Lower lobe of right lung (tissue), 2 donors: ENCODE measurements at regions not wholly inside any gene's neighbourhood (a gene's known extent, or its start where the extent isn't known, plus 50 kb on each side); places are given as distances from the start of the nearest gene placed in this dataset.

ENCODE experiments used
- ATAC-seq, 2 donors: fragments of 200-7000 bp; cut with Tn5 transposase; one replicate each; pipeline ENCODE4 v1.9.1; 2020 to 2022; ENCODE audit warnings: mild to moderate bottlenecking in 2 of 2, moderate library complexity in 2 of 2
- DNase-seq: peaks from one replicate; pipeline ENCODE4 v3.0.0-alpha.2; 2020
- H3K27ac ChIP-seq: fragments of 200-600 bp; one replicate; pipeline ENCODE4 v1.8.0; 2022
- H3K27me3 ChIP-seq: fragments of 200-600 bp; one replicate; pipeline ENCODE4 v1.8.0; 2022; ENCODE audit warnings: low read depth
- H3K36me3 ChIP-seq: fragments of 200-600 bp; one replicate; pipeline ENCODE4 v1.8.0; 2022; ENCODE audit warnings: mild to moderate bottlenecking
- H3K4me1 ChIP-seq: fragments of 200-600 bp; one replicate; pipeline ENCODE4 v1.8.0; 2022
- H3K4me3 ChIP-seq: fragments of 200-600 bp; one replicate; pipeline ENCODE4 v1.8.0; 2022; ENCODE audit warnings: mild to moderate bottlenecking
- H3K9me3 ChIP-seq: fragments of 200-600 bp; one replicate; pipeline ENCODE4 v1.8.0; 2022
- intact Hi-C: fragments of 100-400 bp; cut with DNase I; formaldehyde crosslinking; loops from one replicate; pipeline ENCODE4 v1.11.0; 2022
- TF ChIP-seq, protein P1 (sequence below): fragments of 200-600 bp; IDR thresholded peaks from one replicate; pipeline ENCODE4 v1.8.0; 2022; ENCODE audit warnings: antibody characterized with exemption, mild to moderate bottlenecking
- donor health status: DM: no; HTN: yes; CAD: no; lungs with severe emphysema.

DNA sequence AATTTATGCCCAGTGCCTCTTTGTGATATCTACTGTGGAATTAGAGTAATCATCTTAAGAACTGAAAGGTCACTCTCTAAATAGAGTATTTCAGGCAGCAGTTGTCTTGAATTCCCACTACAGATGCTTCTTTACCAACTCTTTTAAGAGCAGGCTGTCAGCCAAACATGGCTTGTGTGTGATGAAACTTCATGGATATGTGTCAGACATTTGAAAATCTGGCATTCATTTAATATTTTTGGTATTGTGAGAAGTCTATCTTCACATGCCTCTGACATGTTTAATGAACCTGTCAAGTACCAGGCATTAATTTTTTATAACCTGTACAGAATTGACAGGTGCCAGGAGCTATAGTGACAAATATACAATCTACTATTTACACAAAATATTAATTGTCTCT is 318.6 kb downstream of the CDH9 start:
- H3K4me1 ChIP-seq, result no peaks in the 10 kb centered on the region
- intact Hi-C loops, result no loop called here
- no peaks in the 10 kb centered on the region for H3K9me3 ChIP-seq
- H3K36me3 ChIP-seq, result no peaks in the 10 kb centered on the region
- no peak overlapping the region for H3K4me3 ChIP-seq
- no peaks in the 10 kb centered on the region for H3K27me3 ChIP-seq
- H3K27ac ChIP-seq, result no peak overlapping the region
- no peak for ATAC-seq
- DNase-seq, result no peak
- TF ChIP-seq, protein P1, sequence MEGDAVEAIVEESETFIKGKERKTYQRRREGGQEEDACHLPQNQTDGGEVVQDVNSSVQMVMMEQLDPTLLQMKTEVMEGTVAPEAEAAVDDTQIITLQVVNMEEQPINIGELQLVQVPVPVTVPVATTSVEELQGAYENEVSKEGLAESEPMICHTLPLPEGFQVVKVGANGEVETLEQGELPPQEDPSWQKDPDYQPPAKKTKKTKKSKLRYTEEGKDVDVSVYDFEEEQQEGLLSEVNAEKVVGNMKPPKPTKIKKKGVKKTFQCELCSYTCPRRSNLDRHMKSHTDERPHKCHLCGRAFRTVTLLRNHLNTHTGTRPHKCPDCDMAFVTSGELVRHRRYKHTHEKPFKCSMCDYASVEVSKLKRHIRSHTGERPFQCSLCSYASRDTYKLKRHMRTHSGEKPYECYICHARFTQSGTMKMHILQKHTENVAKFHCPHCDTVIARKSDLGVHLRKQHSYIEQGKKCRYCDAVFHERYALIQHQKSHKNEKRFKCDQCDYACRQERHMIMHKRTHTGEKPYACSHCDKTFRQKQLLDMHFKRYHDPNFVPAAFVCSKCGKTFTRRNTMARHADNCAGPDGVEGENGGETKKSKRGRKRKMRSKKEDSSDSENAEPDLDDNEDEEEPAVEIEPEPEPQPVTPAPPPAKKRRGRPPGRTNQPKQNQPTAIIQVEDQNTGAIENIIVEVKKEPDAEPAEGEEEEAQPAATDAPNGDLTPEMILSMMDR, result no peak

DNA sequence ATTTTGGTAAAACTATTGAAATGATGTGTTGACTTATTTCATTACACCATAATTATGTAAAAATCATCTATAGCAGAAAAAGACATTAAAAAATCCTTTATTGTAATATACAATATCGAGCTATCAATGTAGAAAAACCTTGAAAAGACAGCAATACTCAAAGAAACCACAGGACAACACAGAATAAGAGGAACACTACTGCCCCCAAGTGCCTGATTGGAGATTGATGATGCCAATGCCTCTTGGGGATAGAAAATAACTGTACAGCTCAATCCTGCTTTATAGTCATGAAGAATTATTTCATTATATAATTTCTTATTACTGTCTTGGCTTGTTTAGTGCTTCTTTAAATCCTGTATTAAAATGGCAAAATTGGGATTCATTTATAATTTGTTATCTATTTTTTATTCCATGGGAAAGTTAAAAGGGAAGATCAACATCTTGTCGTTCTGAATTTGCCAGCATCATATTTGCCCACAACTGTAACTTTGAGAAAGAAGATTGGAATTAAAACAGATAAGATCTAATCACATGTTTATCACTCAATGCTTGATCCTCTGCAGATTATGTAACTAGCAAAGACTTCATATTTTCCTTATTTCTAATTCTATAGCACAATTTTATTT is 337.5 kb downstream of the CDH9 start:
- no peaks in the 10 kb centered on the region for H3K4me1 ChIP-seq
- no peak overlapping the region for H3K4me3 ChIP-seq
- H3K36me3 ChIP-seq, result no peaks in the 10 kb centered on the region
- no peaks in the 10 kb centered on the region for H3K9me3 ChIP-seq
- intact Hi-C loops, result no loop called here
- TF ChIP-seq, protein P1, result peak; percentile 29
- DNase-seq (no peak), ATAC-seq (no peak)
- no peak overlapping the region for H3K27ac ChIP-seq
- no peaks in the 10 kb centered on the region for H3K27me3 ChIP-seq

DNA sequence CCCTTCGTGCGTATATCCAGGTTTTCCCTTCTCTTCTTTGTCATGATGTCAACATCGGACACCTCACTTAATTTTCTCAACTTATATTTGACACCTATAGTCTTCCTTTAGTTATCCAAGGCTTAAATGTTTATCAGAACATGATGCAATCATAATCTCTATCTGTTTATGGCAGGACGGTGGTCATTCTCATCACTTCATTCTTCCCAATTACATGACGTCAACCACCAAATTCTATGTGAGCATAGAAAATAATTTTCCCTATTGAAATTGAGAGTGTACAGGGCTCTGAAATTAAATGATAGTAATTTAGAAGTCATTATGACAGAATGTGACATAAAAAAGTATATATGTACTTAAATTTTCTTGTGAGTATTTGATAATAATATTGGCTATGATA is 345.4 kb downstream of the CDH9 start:
- H3K9me3 ChIP-seq, result no peaks in the 10 kb centered on the region
- no peak for ATAC-seq
- no peak for DNase-seq
- intact Hi-C loops, result no loop called here
- no peaks in the 10 kb centered on the region for H3K36me3 ChIP-seq
- no peaks in the 10 kb centered on the region for H3K4me1 ChIP-seq
- H3K27me3 ChIP-seq, result no peaks in the 10 kb centered on the region
- TF ChIP-seq, protein P1, result no peak
- H3K27ac ChIP-seq, result no peak overlapping the region
- H3K4me3 ChIP-seq, result no peak overlapping the region

DNA sequence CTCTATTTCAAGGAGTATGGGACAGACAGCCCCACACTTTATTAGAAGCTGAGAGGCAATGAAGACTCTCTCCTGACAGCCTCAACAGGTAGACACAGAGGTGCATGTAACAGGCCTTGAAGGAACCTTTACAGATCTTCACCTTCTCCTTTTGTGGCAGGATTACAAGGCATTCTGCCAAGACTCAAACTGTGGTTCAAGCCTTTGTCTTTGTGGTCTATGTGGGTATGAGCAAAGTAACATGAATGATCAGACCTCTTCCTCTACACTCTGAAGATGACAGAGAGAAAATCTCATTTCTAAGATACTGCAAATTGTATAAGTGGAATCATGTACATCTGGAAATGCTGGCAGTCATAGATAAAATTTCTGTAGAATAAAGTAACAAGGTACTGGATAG is 346.9 kb downstream of the CDH9 start:
- H3K27me3 ChIP-seq, result no peaks in the 10 kb centered on the region
- no peaks in the 10 kb centered on the region for H3K4me1 ChIP-seq
- H3K27ac ChIP-seq, result no peak overlapping the region
- intact Hi-C loops, result no loop called here
- DNase-seq, result no peak
- TF ChIP-seq, protein P1, result no peak
- no peak overlapping the region for H3K4me3 ChIP-seq
- no peaks in the 10 kb centered on the region for H3K36me3 ChIP-seq
- no peak for ATAC-seq
- H3K9me3 ChIP-seq, result no peaks in the 10 kb centered on the region

DNA sequence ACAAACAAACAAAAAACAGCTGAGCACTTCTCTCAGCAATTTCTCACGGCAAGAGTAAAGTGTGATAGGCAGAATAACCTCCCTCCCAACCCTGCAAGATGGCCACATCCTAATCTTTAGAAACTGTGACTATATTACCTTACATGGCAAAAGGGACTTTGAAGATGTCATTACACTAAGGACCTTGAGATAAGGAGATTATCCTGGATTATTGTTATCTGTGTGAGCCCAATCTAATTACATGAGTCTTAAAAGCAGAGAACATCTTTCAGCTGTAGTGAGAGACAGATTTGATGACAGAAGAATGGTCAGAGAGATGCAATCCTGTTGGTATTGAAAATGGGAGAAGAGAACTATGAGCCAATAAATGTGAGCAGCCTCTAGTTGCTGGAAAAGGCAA is 347.9 kb downstream of the CDH9 start:
- Histone ChIP-seq H3K9me3 (no peaks in the 10 kb centered on the region), H3K4me3 (no peak overlapping the region), H3K36me3 (no peaks in the 10 kb centered on the region), H3K4me1 (no peaks in the 10 kb centered on the region), H3K27ac (no peak overlapping the region), H3K27me3 (no peaks in the 10 kb centered on the region)
- DNase-seq (no peak), ATAC-seq (no peak)
- TF ChIP-seq, protein P1, result no peak
- intact Hi-C loops, result no loop called here
